Tibial nerve (tissue), 4 donors: ENCODE measurements at regions not wholly inside any gene's neighbourhood (a gene's known extent, or its start where the extent isn't known, plus 50 kb on each side); places are given as distances from the start of the nearest gene placed in this dataset.

Experiments used
- DNase-seq, 2 donors: peaks; one replicate each; pipeline ENCODE4 v3.0.0-alpha.2; 2019; ENCODE audit warnings: low spot score in 2 of 2
- H3K27ac ChIP-seq, 4 donors: fragments of 200-600 bp; sonication (generic) in 3 of 4; one replicate each; pipeline ENCODE4 v1.5.1; 2017 to 2019; ENCODE audit warnings: mild to moderate bottlenecking in 1 of 4
- H3K27me3 ChIP-seq, 2 donors: fragments of 200-600 bp; sonication (generic) in 1 of 2; one replicate each; pipeline versions ENCODE4 v1.5.1 to v1.6.0; 2017 to 2019
- H3K36me3 ChIP-seq, 3 donors: fragments of 200-600 bp; sonication (generic); one replicate each; pipeline ENCODE4 v1.5.1; 2018 to 2019
- H3K4me1 ChIP-seq, 4 donors: fragments of 200-600 bp; sonication (generic) in 3 of 4; one replicate each; pipeline ENCODE4 v1.5.1; 2017 to 2019
- H3K4me3 ChIP-seq, 4 donors: fragments of 200-600 bp; sonication (generic) in 3 of 4; one replicate each; pipeline ENCODE4 v1.5.1; 2017 to 2019; ENCODE audit warnings: mild to moderate bottlenecking in 1 of 4, moderate library complexity in 1 of 4
- H3K9me3 ChIP-seq, 4 donors: fragments of 200-600 bp; sonication (generic) in 3 of 4; one replicate each; pipeline ENCODE4 v1.5.1; 2017 to 2019
- EP300 ChIP-seq, 2 donors: sonication (generic); formaldehyde crosslinking; IDR thresholded peaks; one replicate each; pipeline ENCODE4 v1.6.1; 2017; ENCODE audit warnings: antibody characterized with exemption in 2 of 2, mild to moderate bottlenecking in 1 of 2
- POLR2A ChIP-seq, 2 donors: fragments of 450-650 bp; IDR thresholded peaks; one replicate each; pipeline ENCODE4 v1.6.1; 2017; ENCODE audit warnings: antibody characterized with exemption in 2 of 2, mild to moderate bottlenecking in 2 of 2, moderate library complexity in 2 of 2
- WGBS, 2 donors: methylation state at CpG; one replicate each; pipeline ENCODE4 v1.1.5; 2018; 5-methylcytosine and 5-hydroxymethylcytosine counted together
- TF ChIP-seq, protein P1 (sequence below), 5 experiments: fragments of 200-600 bp in 3 of 5; fragments of 450-650 bp in 2 of 5; sonication (generic) in 3 of 5; IDR thresholded peaks; one replicate each; pipeline ENCODE4 v1.5.1; 2016 to 2019; ENCODE audit warnings: antibody characterized with exemption in 5 of 5, mild to moderate bottlenecking in 3 of 5, moderate library complexity in 2 of 5

DNA sequence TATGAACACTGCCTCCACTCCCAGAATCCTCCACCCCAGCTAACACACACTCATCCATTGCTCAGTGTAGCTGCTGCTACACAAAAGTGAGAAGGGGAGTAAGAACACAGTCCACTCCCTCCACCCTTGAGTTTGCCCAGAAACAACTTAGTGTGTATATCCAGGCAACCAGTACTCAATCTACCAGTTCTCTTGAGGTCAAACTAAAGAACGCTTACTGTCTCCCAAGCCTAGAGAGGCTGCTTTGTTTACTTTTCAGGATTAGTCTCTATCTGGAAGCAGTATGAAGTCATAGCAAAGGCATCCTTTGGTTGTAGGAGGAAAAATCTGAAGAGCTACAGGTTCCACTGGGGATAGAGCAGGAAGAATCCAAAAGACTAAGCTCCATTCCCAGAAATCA, 296.3 kb downstream of the KCNN2 start:
- Histone ChIP-seq H3K36me3 (no peaks in the 10 kb centered on the region), H3K27ac (no peak overlapping the region), H3K4me1 (no peaks in the 10 kb centered on the region), H3K27me3 (no peaks in the 10 kb centered on the region), H3K4me3 (no peak overlapping the region), H3K9me3 (no peaks in the 10 kb centered on the region)
- no peak for TF ChIP-seq EP300 (IDR thresholded peaks at IDR 0.05)
- TF ChIP-seq, protein P1, sequence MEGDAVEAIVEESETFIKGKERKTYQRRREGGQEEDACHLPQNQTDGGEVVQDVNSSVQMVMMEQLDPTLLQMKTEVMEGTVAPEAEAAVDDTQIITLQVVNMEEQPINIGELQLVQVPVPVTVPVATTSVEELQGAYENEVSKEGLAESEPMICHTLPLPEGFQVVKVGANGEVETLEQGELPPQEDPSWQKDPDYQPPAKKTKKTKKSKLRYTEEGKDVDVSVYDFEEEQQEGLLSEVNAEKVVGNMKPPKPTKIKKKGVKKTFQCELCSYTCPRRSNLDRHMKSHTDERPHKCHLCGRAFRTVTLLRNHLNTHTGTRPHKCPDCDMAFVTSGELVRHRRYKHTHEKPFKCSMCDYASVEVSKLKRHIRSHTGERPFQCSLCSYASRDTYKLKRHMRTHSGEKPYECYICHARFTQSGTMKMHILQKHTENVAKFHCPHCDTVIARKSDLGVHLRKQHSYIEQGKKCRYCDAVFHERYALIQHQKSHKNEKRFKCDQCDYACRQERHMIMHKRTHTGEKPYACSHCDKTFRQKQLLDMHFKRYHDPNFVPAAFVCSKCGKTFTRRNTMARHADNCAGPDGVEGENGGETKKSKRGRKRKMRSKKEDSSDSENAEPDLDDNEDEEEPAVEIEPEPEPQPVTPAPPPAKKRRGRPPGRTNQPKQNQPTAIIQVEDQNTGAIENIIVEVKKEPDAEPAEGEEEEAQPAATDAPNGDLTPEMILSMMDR (IDR thresholded peaks at IDR 0.05) = no peak
- no peak for TF ChIP-seq POLR2A (IDR thresholded peaks at IDR 0.05)
- no peak for DNase-seq
- WGBS, 2 donors = 19 to 56% methylated on average over 1 of the region's 1 CpG

DNA sequence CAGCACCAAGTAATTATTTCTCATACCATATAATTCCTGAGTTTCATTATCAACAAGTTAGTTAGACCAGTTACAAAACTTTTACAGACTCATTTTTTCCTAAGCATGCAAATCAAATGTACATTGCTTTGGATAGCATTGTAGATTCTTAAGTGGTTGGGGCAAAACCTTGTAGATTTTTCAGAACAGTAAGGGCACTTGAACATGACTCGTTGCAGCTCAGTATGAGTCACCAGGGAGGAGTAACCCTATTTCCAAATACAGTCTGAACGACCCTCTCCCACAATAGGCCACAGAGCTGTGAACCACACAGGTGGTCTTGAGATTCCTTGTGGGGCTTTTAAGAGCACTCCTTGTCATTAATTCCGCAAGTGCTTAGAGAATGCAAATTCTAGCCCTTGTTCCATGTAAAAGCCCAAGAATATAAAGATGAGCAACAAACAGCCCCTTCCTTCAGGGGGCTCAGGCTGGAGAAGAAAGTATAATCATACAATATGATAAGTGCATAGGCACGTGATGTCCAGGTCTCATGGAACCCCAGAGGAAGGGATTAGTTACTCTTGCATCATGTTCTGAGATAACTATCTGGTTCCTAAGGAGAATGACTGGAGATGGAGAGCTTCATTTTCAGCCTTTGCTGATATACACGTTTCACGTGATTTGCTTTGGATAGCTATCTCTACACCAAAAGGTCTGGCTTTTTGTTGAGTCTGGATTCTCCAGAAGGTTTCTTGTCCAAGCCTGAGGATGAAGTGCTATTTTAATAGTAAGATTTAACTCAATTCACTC, 295.7 kb downstream of the KCNN2 start:
- no peaks in the 10 kb centered on the region for H3K36me3 ChIP-seq
- DNase-seq = no peak
- WGBS, 2 donors = 52 to 66% methylated on average over 6 of the region's 6 CpGs

DNA sequence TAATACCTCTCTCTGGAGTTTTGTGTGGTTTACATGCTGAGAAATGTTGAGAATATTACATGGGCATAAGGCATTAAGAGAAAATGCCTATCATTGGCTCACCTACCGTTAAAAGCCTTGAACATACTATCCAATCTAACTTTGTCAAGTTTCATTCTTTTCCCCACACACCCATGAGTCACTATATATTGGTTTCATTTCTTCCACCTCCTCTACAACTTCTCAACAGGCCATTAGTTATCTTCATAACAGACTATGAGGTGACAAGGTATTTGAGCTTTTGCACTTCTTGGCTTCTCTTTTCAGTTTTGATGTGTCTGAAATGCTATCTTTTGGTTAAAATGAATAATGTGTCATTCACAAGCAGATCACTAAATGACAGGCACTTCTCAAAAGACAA, 288.0 kb downstream of the KCNN2 start:
- Histone ChIP-seq H3K9me3 (no peaks in the 10 kb centered on the region), H3K36me3 (no peaks in the 10 kb centered on the region), H3K27ac (no peak overlapping the region), H3K4me1 (no peaks in the 10 kb centered on the region), H3K27me3 (no peaks in the 10 kb centered on the region), H3K4me3 (no peak overlapping the region)
- no peak for DNase-seq
- 70 to 83% methylated on average over 1 of the region's 1 CpG for WGBS, 2 donors
- TF ChIP-seq, protein P1 (IDR thresholded peaks at IDR 0.05) = no peak
- TF ChIP-seq EP300 (IDR thresholded peaks at IDR 0.05) = no peak
- no peak for TF ChIP-seq POLR2A (IDR thresholded peaks at IDR 0.05)

More for the DNA sequence above, 295.7 kb downstream of the KCNN2 start:
- Histone ChIP-seq H3K4me1 (no peaks in the 10 kb centered on the region), H3K27me3 (no peaks in the 10 kb centered on the region), H3K27ac (no peak overlapping the region), H3K4me3 (no peak overlapping the region), H3K9me3 (no peaks in the 10 kb centered on the region)
- TF ChIP-seq EP300 (IDR thresholded peaks at IDR 0.05) (no peak), POLR2A (IDR thresholded peaks at IDR 0.05) (no peak)
- TF ChIP-seq, protein P1 (IDR thresholded peaks at IDR 0.05) = no peak

DNA sequence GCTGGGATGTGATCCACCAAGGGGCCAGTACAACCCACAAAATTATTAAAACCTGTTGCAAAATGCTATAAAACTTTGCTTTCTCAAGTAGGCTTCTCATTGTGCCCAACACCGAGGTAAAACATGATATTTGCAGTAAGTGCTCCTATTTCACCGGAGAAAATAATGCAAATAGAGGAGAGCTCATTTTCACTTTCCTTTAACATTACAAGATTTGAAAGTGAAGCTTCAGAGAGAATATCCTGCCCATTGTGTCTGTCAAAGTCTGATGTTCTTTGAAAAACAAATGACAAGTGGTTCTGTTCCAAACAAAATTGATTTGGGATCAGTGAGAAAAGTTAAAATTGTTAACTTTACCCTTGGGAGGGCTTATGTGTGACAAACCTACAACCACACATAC, 287.1 kb downstream of the KCNN2 start:
- no peaks in the 10 kb centered on the region for H3K27me3 ChIP-seq
- H3K27ac ChIP-seq = no peak overlapping the region
- TF ChIP-seq, protein P1 (IDR thresholded peaks at IDR 0.05) = no peak
- TF ChIP-seq EP300 (IDR thresholded peaks at IDR 0.05) = no peak
- no peak for TF ChIP-seq POLR2A (IDR thresholded peaks at IDR 0.05)
- no peaks in the 10 kb centered on the region for H3K4me1 ChIP-seq
- no peaks in the 10 kb centered on the region for H3K9me3 ChIP-seq
- 76 to 83% methylated on average over 2 of the region's 2 CpGs for WGBS, 2 donors
- H3K36me3 ChIP-seq = no peaks in the 10 kb centered on the region
- DNase-seq = no peak
- no peak overlapping the region for H3K4me3 ChIP-seq

DNA sequence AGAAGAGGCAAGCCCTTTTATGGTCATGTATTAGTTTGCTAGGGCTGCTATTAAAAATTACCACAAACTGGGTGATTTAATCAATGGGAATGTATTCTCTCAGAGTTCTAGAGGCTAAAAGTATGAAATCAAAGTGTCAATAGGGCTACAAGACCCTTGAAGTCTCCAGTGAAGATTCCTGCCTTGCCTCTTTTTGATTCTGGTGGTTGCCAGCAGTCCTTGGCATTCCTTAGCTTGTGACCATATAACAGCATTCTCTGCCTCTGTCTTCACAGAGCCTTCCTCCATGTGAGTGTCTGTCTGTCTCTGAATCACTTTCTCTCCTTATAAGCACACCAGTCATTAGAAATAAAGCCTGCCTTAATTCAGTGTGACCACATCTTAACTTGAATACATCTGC, 282.7 kb downstream of the KCNN2 start:
- Histone ChIP-seq H3K4me1 (no peaks in the 10 kb centered on the region), H3K27me3 (no peaks in the 10 kb centered on the region), H3K9me3 (no peaks in the 10 kb centered on the region), H3K4me3 (no peak overlapping the region), H3K36me3 (no peaks in the 10 kb centered on the region), H3K27ac (no peak overlapping the region)
- no peak for DNase-seq
- TF ChIP-seq, protein P1 (IDR thresholded peaks at IDR 0.05) = no peak
- TF ChIP-seq POLR2A (IDR thresholded peaks at IDR 0.05) = no peak
- TF ChIP-seq EP300 (IDR thresholded peaks at IDR 0.05) = no peak
